Neural crest cell (in vitro differentiated cells): ENCODE measurements at regions not wholly inside any gene's neighbourhood (a gene's known extent, or its start where the extent isn't known, plus 50 kb on each side); places are given as distances from the start of the nearest gene placed in this dataset.
"Not testable (repeated sequence)": the region's sequence is repeated elsewhere in the genome, so short reads cannot be mapped to it uniquely, and the experiment has no call there.

Experiments
- DNase-seq: peaks from one replicate; pipeline ENCODE4 v3.0.0; 2021; ENCODE audit warnings: low read depth, mixed read lengths, low spot score
- H3K27ac Mint-ChIP-seq: one replicate; pipeline ENCODE4 v1.8.0; 2021; ENCODE audit warnings: mild to moderate bottlenecking, mixed read lengths; ENCODE audit not compliant: unreplicated experiment
- H3K27me3 Mint-ChIP-seq: 2 replicates; pipeline ENCODE4 v1.8.0; 2021; ENCODE audit warnings: low read depth, mild to moderate bottlenecking, mixed read lengths
- H3K36me3 Mint-ChIP-seq: 2 replicates; pipeline ENCODE4 v1.8.0; 2021; ENCODE audit warnings: low read depth, mild to moderate bottlenecking, mixed read lengths
- H3K4me1 Mint-ChIP-seq: 2 replicates; pipeline ENCODE4 v1.8.0; 2021; ENCODE audit warnings: mixed read lengths
- H3K4me3 Mint-ChIP-seq: one replicate; pipeline ENCODE4 v1.8.0; 2021; ENCODE audit warnings: mild to moderate bottlenecking, mixed read lengths
- H3K9me3 Mint-ChIP-seq: 2 replicates; pipeline ENCODE4 v1.8.0; 2021; ENCODE audit warnings: mixed read lengths
- CTCF ChIP-seq: fragments of 200-600 bp; sonication (generic); conservative IDR thresholded peaks from 2 replicates; pipeline ENCODE4 v1.5.0; 2021; ENCODE audit warnings: antibody characterized with exemption, mild to moderate bottlenecking

GRCh38 chr2:239797316-239797715, 227.8 kb downstream of the NDUFA10 start:
- H3K9me3 Mint-ChIP-seq = peaks cover 7% of the 10 kb centered on the region
- no peak for TF ChIP-seq CTCF
- H3K4me1 Mint-ChIP-seq = peaks cover 10% of the 10 kb centered on the region
- no peak for DNase-seq
- H3K4me3 Mint-ChIP-seq = no peak overlapping the region
- no peaks in the 10 kb centered on the region for H3K27me3 Mint-ChIP-seq
- H3K27ac Mint-ChIP-seq = no peak overlapping the region
- H3K36me3 Mint-ChIP-seq = no peaks in the 10 kb centered on the region

GRCh38 chr2:239795761-239796160, 229.4 kb downstream of the NDUFA10 start:
- H3K36me3 Mint-ChIP-seq, H3K4me3 Mint-ChIP-seq, H3K27ac Mint-ChIP-seq, H3K27me3 Mint-ChIP-seq, DNase-seq, H3K9me3 Mint-ChIP-seq: not testable (repeated sequence)
- peaks cover 16% of the 10 kb centered on the region for H3K4me1 Mint-ChIP-seq

GRCh38 chr2:239793836-239794235, 231.3 kb downstream of the NDUFA10 start:
- Mint-ChIP-seq H3K27ac (no peak overlapping the region), H3K9me3 (peaks cover 4% of the 10 kb centered on the region), H3K36me3 (no peaks in the 10 kb centered on the region), H3K4me3 (no peak overlapping the region), H3K4me1 (peaks cover 22% of the 10 kb centered on the region), H3K27me3 (no peaks in the 10 kb centered on the region)
- no peak for TF ChIP-seq CTCF
- no peak for DNase-seq

- TF ChIP-seq CTCF = no peak
- peaks cover 29% of the 10 kb centered on the region for H3K4me1 Mint-ChIP-seq
- H3K27ac Mint-ChIP-seq = no peak overlapping the region
- H3K4me3 Mint-ChIP-seq = no peak overlapping the region
- peaks cover 4% of the 10 kb centered on the region for H3K9me3 Mint-ChIP-seq
- no peaks in the 10 kb centered on the region for H3K36me3 Mint-ChIP-seq
- H3K27me3 Mint-ChIP-seq = no peaks in the 10 kb centered on the region
- no peak for DNase-seq
Measured at GRCh38 chr2:239793086-239793485, 232.1 kb downstream of the NDUFA10 start.

GRCh38 chr2:239792405-239793084, 232.6 kb downstream of the NDUFA10 start:
- Mint-ChIP-seq H3K4me3 (no peak overlapping the region), H3K4me1 (peaks cover 29% of the 10 kb centered on the region), H3K27ac (no peak overlapping the region), H3K27me3 (no peaks in the 10 kb centered on the region), H3K9me3 (peaks cover 4% of the 10 kb centered on the region), H3K36me3 (no peaks in the 10 kb centered on the region)
- TF ChIP-seq CTCF = no peak
- no peak for DNase-seq

GRCh38 chr2:239791526-239792404, 233.4 kb downstream of the NDUFA10 start:
- DNase-seq = no peak
- no peaks in the 10 kb centered on the region for H3K36me3 Mint-ChIP-seq
- H3K27ac Mint-ChIP-seq = no peak overlapping the region
- no peaks in the 10 kb centered on the region for H3K9me3 Mint-ChIP-seq
- peaks cover 22% of the 10 kb centered on the region for H3K4me1 Mint-ChIP-seq
- TF ChIP-seq CTCF = no peak
- no peaks in the 10 kb centered on the region for H3K27me3 Mint-ChIP-seq
- H3K4me3 Mint-ChIP-seq = no peak overlapping the region
